Cardiac fibroblast (primary cell): ENCODE measurements at regions not wholly inside any gene's neighbourhood (a gene's known extent, or its start where the extent isn't known, plus 50 kb on each side); places are given as distances from the start of the nearest gene placed in this dataset.

ENCODE experiments used
- DNase-seq, 2 donors: peaks; one replicate each; pipeline versions ENCODE4 v3.0.0 to v3.0.0-alpha.2; 2010; ENCODE audit warnings: low read depth in 2 of 2
- H3K4me3 ChIP-seq, 2 donors: replicated peaks in 1 of 2; 1 replicate in 1 of 2; 2 replicates in 1 of 2; pipeline ENCODE4 v1.5.1; 2011; ENCODE audit warnings: low read depth in 2 of 2, low read length in 2 of 2, mild to moderate bottlenecking in 2 of 2, moderate library complexity in 1 of 2
- TF ChIP-seq, protein P1 (sequence below): IDR thresholded peaks from one replicate; pipeline ENCODE4 v1.5.1; 2011; ENCODE audit warnings: low read depth, mild to moderate bottlenecking, low read length, inconsistent platforms

- no peak for DNase-seq
- TF ChIP-seq, protein P1, sequence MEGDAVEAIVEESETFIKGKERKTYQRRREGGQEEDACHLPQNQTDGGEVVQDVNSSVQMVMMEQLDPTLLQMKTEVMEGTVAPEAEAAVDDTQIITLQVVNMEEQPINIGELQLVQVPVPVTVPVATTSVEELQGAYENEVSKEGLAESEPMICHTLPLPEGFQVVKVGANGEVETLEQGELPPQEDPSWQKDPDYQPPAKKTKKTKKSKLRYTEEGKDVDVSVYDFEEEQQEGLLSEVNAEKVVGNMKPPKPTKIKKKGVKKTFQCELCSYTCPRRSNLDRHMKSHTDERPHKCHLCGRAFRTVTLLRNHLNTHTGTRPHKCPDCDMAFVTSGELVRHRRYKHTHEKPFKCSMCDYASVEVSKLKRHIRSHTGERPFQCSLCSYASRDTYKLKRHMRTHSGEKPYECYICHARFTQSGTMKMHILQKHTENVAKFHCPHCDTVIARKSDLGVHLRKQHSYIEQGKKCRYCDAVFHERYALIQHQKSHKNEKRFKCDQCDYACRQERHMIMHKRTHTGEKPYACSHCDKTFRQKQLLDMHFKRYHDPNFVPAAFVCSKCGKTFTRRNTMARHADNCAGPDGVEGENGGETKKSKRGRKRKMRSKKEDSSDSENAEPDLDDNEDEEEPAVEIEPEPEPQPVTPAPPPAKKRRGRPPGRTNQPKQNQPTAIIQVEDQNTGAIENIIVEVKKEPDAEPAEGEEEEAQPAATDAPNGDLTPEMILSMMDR: no peak
These were observed 189.6 kb downstream of the NPHP4 start for GRCh38 chr1:5802606-5803005.

DNA sequence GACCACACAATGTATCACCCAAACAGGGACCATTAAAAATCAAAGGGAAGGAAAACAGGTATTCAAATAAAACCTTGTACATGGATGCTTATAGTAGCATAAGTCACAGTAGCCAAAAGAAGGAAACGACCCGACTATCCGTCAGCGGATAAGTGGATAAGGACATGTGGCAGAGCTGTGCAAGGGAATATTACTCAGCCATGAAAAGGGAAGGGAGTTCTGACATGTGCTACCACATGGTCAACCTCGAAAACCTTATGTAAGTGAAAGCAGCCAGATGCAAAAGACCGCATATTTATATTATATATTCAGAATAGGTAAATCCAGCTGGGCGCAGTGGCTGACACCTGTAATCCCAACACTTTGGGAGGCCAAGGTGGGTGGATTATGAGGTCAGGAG lies 193.3 kb downstream of the NPHP4 start:
- no peak for DNase-seq
- H3K4me3 ChIP-seq: no peak overlapping the region
- TF ChIP-seq, protein P1: no peak

More at GRCh38 chr1:5802606-5803005, 189.6 kb downstream of the NPHP4 start:
- no peak overlapping the region for H3K4me3 ChIP-seq

DNA sequence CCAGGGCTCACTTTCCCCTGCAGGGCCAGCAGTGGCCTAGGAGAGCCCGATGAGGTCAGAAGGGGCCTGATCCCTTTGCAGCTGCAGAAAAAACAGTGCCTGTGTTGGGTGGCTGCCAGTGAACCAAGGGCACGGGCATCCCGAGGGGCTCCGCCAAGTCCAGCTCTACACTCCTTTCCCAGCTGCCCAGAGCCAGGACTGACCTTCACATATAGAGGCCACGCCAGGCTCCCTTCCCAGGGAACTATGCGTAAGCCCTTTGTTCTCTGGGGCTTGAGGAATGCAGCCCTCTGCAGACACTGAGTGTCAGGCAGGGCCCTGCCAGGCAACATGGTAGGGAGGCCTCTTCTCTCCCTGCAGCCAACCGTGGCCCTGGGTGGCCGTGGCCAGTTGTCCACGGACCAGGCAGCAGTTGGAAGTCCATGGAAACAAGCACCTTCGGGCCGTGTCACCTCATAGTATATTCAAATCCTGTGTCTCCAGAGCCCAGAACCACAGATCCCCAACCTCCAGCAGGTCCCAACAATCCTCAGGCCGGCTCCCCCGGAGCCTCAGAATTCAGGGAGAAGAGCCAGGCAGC lies 194.0 kb downstream of the NPHP4 start:
- TF ChIP-seq, protein P1: no peak
- no peak for DNase-seq
- no peak overlapping the region for H3K4me3 ChIP-seq

DNA sequence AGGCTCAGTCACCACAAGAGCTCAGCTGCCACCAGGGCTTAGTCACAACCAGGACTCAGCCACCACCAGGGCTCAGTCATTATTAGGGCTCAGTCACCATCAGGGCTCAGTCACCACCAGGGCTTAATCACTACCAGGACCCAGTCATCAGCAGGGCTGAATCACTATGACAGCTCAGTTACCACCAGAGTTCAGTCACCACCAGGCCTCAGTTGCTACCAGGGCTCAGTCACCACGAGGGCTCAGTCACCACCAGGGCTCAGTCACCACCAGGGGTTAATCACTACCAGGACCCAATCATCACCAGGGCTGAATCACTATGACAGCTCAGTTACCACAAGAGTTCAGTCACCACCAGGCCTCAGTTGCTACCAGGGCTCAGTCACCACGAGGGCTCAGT lies 196.2 kb downstream of the NPHP4 start:
- no peak overlapping the region for H3K4me3 ChIP-seq

DNA sequence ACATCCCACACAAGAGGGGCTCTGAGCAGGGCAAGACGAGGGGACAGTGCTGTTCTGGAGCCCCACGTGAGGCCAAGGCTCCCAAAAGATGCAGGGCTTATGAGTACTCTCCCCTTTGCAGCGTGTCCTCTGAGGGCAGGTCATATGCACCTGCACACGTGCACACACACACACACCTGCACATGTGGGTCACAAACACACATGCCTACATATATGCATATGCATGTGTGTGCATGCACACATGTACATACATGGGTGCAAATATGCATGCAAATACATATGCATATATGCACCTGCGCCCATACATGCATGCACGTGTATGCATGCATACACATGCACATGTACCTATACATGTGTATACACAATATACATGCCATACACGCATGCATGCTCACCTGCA lies 197.9 kb downstream of the NPHP4 start:
- H3K4me3 ChIP-seq: no peak overlapping the region
- no peak for DNase-seq
- TF ChIP-seq, protein P1: no peak

More for the DNA sequence above, 196.2 kb downstream of the NPHP4 start:
- TF ChIP-seq, protein P1: no peak
- no peak for DNase-seq

DNA sequence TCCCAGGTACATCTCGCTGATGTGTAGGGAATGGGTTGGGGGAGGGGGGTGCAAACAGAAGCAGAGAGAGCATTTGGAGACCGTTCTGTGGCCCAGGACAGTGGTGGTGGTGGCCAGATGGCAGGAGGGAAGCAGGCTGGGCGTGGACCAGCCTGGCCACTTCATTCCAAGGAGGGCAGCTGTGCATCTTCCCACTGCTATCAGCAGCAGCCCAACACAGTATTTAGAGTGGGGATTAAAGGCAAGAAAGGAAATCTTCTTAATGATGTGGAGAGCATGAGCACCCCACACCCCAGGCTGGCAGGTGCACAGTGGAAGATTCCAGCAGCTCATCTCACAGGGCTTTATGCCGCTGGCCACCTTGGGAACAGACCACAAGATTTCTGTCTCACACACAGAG lies 198.7 kb downstream of the NPHP4 start:
- TF ChIP-seq, protein P1: no peak
- DNase-seq: no peak
- H3K4me3 ChIP-seq: no peak overlapping the region

GRCh38 chr1:5781079-5781478 lies 211.1 kb downstream of the NPHP4 start:
- H3K4me3 ChIP-seq: no peak overlapping the region
- TF ChIP-seq, protein P1: no peak
- DNase-seq: no peak
